ENCODE measurements at regions not wholly inside any gene's neighbourhood (a gene's known extent, or its start where the extent isn't known, plus 50 kb on each side); places are given as distances from the start of the nearest gene placed in this dataset.

GRCh38 chr3:22947851-22948250, 255.3 kb upstream of the UBE2E2 start:
- DNase-seq (ENCODE audit: low read depth) = no peak
- no peak for TF ChIP-seq CTCF (IDR thresholded peaks at IDR 0.05; ENCODE audit: insufficient read depth, low read depth, low read length, missing control alignments)
- no peak overlapping the region for H3K4me3 ChIP-seq (ENCODE audit: low read length)

- TF ChIP-seq CTCF (IDR thresholded peaks at IDR 0.05; ENCODE audit: insufficient read depth, low read depth, low read length, missing control alignments) = no peak
- no peak for DNase-seq (ENCODE audit: low read depth)
- no peak overlapping the region for H3K4me3 ChIP-seq (ENCODE audit: low read length)
These were observed 251.2 kb upstream of the UBE2E2 start for GRCh38 chr3:22951910-22952309.

DNA sequence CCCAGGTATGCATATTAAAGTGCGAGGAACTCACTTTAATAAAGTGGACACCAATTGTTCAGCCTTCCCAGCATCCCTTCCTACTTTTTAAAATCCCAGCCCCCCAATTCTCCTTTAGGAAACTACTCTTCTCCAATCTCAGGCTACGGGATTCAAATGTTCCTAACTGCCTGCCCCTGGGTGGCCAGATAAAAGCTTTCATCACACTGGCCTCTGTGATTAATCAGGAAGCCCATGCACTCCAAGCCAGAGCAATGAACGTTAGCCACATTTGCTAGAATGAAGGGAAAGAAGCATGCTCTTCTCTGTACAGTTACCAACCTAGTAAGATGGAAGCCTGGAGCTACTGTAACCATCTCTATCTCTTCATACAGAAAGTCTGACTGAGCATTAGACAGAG, 250.3 kb upstream of the UBE2E2 start:
- DNase-seq (ENCODE audit: low read depth) = no peak
- H3K4me3 ChIP-seq (ENCODE audit: low read length) = no peak overlapping the region
- no peak for TF ChIP-seq CTCF (IDR thresholded peaks at IDR 0.05; ENCODE audit: insufficient read depth, low read depth, low read length, missing control alignments)

- no peak for TF ChIP-seq CTCF (IDR thresholded peaks at IDR 0.05; ENCODE audit: insufficient read depth, low read depth, low read length, missing control alignments)
These were observed 243.5 kb upstream of the UBE2E2 start for GRCh38 chr3:22959593-22959992.

GRCh38 chr3:22960105-22960984, 242.8 kb upstream of the UBE2E2 start:
- DNase-seq (ENCODE audit: low read depth) = peak; percentile 52

More at GRCh38 chr3:22959593-22959992, 243.5 kb upstream of the UBE2E2 start:
- no peak for DNase-seq (ENCODE audit: low read depth)
- no peak overlapping the region for H3K4me3 ChIP-seq (ENCODE audit: low read length)

GRCh38 chr3:22962244-22962643, 240.9 kb upstream of the UBE2E2 start:
- TF ChIP-seq CTCF (IDR thresholded peaks at IDR 0.05; ENCODE audit: insufficient read depth, low read depth, low read length, missing control alignments) = no peak
- no peak for DNase-seq (ENCODE audit: low read depth)
- no peak overlapping the region for H3K4me3 ChIP-seq (ENCODE audit: low read length)

More at GRCh38 chr3:22960105-22960984, 242.8 kb upstream of the UBE2E2 start:
- peak; percentile 86 for TF ChIP-seq CTCF (IDR thresholded peaks at IDR 0.05; ENCODE audit: insufficient read depth, low read depth, low read length, missing control alignments)
- H3K4me3 ChIP-seq (ENCODE audit: low read length) = no peak overlapping the region

- no peak overlapping the region for H3K4me3 ChIP-seq (ENCODE audit: low read length)
- no peak for TF ChIP-seq CTCF (IDR thresholded peaks at IDR 0.05; ENCODE audit: insufficient read depth, low read depth, low read length, missing control alignments)
- DNase-seq (ENCODE audit: low read depth) = no peak
These were observed 236.8 kb upstream of the UBE2E2 start for GRCh38 chr3:22966349-22966748.

All from epithelial cell of esophagus (primary cell).